Stimulated activated naive CD8-positive, alpha-beta T cell treated with anti-CD3 and anti-CD28 coated beads, Interleukin-15, Interleukin-2, amounts not matched to agents 100 ng/mL and 50 ng/mL, for 24 hours (primary cell): ENCODE measurements at regions not wholly inside any gene's neighbourhood (a gene's known extent, or its start where the extent isn't known, plus 50 kb on each side); places are given as distances from the start of the nearest gene placed in this dataset.

Source experiments
- H3K27ac Mint-ChIP-seq: one replicate; pipeline ENCODE4 v1.8.0; 2021; ENCODE audit warnings: mild to moderate bottlenecking, mixed read lengths
- H3K27me3 Mint-ChIP-seq: one replicate; pipeline ENCODE4 v1.8.0; 2021; ENCODE audit warnings: mixed read lengths
- H3K36me3 Mint-ChIP-seq: one replicate; pipeline ENCODE4 v1.8.0; 2021; ENCODE audit warnings: low read depth, mixed read lengths
- H3K4me1 Mint-ChIP-seq: one replicate; pipeline ENCODE4 v1.8.0; 2021; ENCODE audit warnings: low read depth, mixed read lengths
- H3K4me3 Mint-ChIP-seq: one replicate; pipeline ENCODE4 v1.8.0; 2021; ENCODE audit warnings: mild to moderate bottlenecking, mixed read lengths
- H3K9me3 Mint-ChIP-seq: one replicate; pipeline ENCODE4 v1.8.0; 2021; ENCODE audit warnings: mixed read lengths

GRCh38 chr2:173797586-173798263, 167.4 kb downstream of the SP3 start:
- H3K27ac Mint-ChIP-seq: no peak overlapping the region
- no peaks in the 10 kb centered on the region for H3K4me1 Mint-ChIP-seq
- peaks cover 8% of the 10 kb centered on the region for H3K27me3 Mint-ChIP-seq
- no peaks in the 10 kb centered on the region for H3K9me3 Mint-ChIP-seq
- H3K36me3 Mint-ChIP-seq: no peaks in the 10 kb centered on the region
- no peak overlapping the region for H3K4me3 Mint-ChIP-seq

GRCh38 chr2:173802518-173802917, 162.7 kb downstream of the SP3 start:
- Mint-ChIP-seq H3K4me3 (no peak overlapping the region), H3K36me3 (no peaks in the 10 kb centered on the region), H3K27me3 (no peaks in the 10 kb centered on the region), H3K4me1 (no peaks in the 10 kb centered on the region), H3K27ac (no peak overlapping the region), H3K9me3 (no peaks in the 10 kb centered on the region)

GRCh38 chr2:173803449-173803848, 161.7 kb downstream of the SP3 start:
- Mint-ChIP-seq H3K4me1 (no peaks in the 10 kb centered on the region), H3K27me3 (peaks cover 4% of the 10 kb centered on the region), H3K9me3 (peaks cover 4% of the 10 kb centered on the region), H3K36me3 (no peaks in the 10 kb centered on the region), H3K4me3 (no peak overlapping the region), H3K27ac (no peak overlapping the region)

- H3K4me3 Mint-ChIP-seq: no peak overlapping the region
- peaks cover 4% of the 10 kb centered on the region for H3K27me3 Mint-ChIP-seq
- peaks cover 4% of the 10 kb centered on the region for H3K9me3 Mint-ChIP-seq
- no peaks in the 10 kb centered on the region for H3K4me1 Mint-ChIP-seq
- no peak overlapping the region for H3K27ac Mint-ChIP-seq
- no peaks in the 10 kb centered on the region for H3K36me3 Mint-ChIP-seq
Observed at GRCh38 chr2:173806761-173807160, 158.4 kb downstream of the SP3 start.

- H3K27me3 Mint-ChIP-seq: peaks cover 12% of the 10 kb centered on the region
- no peak overlapping the region for H3K27ac Mint-ChIP-seq
- H3K4me3 Mint-ChIP-seq: no peak overlapping the region
- peaks cover 4% of the 10 kb centered on the region for H3K9me3 Mint-ChIP-seq
- no peaks in the 10 kb centered on the region for H3K4me1 Mint-ChIP-seq
- H3K36me3 Mint-ChIP-seq: no peaks in the 10 kb centered on the region
Observed at GRCh38 chr2:173808718-173809117, 156.5 kb downstream of the SP3 start.

- H3K4me3 Mint-ChIP-seq: no peak overlapping the region
- H3K27ac Mint-ChIP-seq: no peak overlapping the region
- H3K9me3 Mint-ChIP-seq: peaks cover 4% of the 10 kb centered on the region
- H3K27me3 Mint-ChIP-seq: peaks cover 17% of the 10 kb centered on the region
- no peaks in the 10 kb centered on the region for H3K36me3 Mint-ChIP-seq
- H3K4me1 Mint-ChIP-seq: no peaks in the 10 kb centered on the region
Observed at GRCh38 chr2:173812321-173812720, 152.9 kb downstream of the SP3 start.

GRCh38 chr2:173814306-173814705, 150.9 kb downstream of the SP3 start:
- Mint-ChIP-seq H3K9me3 (no peaks in the 10 kb centered on the region), H3K4me1 (no peaks in the 10 kb centered on the region), H3K4me3 (no peak overlapping the region), H3K27me3 (peaks cover 13% of the 10 kb centered on the region), H3K36me3 (no peaks in the 10 kb centered on the region), H3K27ac (no peak overlapping the region)

GRCh38 chr2:173815772-173816171, 149.4 kb downstream of the SP3 start:
- Mint-ChIP-seq H3K27ac (no peak overlapping the region), H3K9me3 (no peaks in the 10 kb centered on the region), H3K27me3 (peaks cover 13% of the 10 kb centered on the region), H3K4me3 (no peak overlapping the region), H3K4me1 (no peaks in the 10 kb centered on the region), H3K36me3 (no peaks in the 10 kb centered on the region)

GRCh38 chr2:173817582-173817981, 147.6 kb downstream of the SP3 start:
- Mint-ChIP-seq H3K9me3 (no peaks in the 10 kb centered on the region), H3K36me3 (no peaks in the 10 kb centered on the region), H3K4me1 (no peaks in the 10 kb centered on the region), H3K4me3 (no peak overlapping the region), H3K27me3 (peaks cover 13% of the 10 kb centered on the region), H3K27ac (no peak overlapping the region)

- Mint-ChIP-seq H3K9me3 (no peaks in the 10 kb centered on the region), H3K27me3 (peaks cover 10% of the 10 kb centered on the region), H3K4me1 (no peaks in the 10 kb centered on the region)
Observed at GRCh38 chr2:173818285-173818684, 146.9 kb downstream of the SP3 start.

GRCh38 chr2:173819852-173820251, 145.3 kb downstream of the SP3 start:
- H3K9me3 Mint-ChIP-seq: no peaks in the 10 kb centered on the region
- no peak overlapping the region for H3K4me3 Mint-ChIP-seq
- H3K27me3 Mint-ChIP-seq: no peaks in the 10 kb centered on the region

More at GRCh38 chr2:173818285-173818684, 146.9 kb downstream of the SP3 start:
- Mint-ChIP-seq H3K36me3 (no peaks in the 10 kb centered on the region), H3K27ac (no peak overlapping the region), H3K4me3 (no peak overlapping the region)

GRCh38 chr2:173821451-173821850, 143.7 kb downstream of the SP3 start:
- Mint-ChIP-seq H3K27me3 (no peaks in the 10 kb centered on the region), H3K4me3 (no peak overlapping the region), H3K4me1 (no peaks in the 10 kb centered on the region), H3K9me3 (no peaks in the 10 kb centered on the region), H3K36me3 (no peaks in the 10 kb centered on the region), H3K27ac (no peak overlapping the region)

More at GRCh38 chr2:173819852-173820251, 145.3 kb downstream of the SP3 start:
- no peaks in the 10 kb centered on the region for H3K4me1 Mint-ChIP-seq
- no peaks in the 10 kb centered on the region for H3K36me3 Mint-ChIP-seq
- H3K27ac Mint-ChIP-seq: no peak overlapping the region

- Mint-ChIP-seq H3K4me3 (no peak overlapping the region), H3K36me3 (no peaks in the 10 kb centered on the region), H3K27ac (no peak overlapping the region), H3K4me1 (no peaks in the 10 kb centered on the region), H3K9me3 (no peaks in the 10 kb centered on the region), H3K27me3 (peaks cover 5% of the 10 kb centered on the region)
Observed at GRCh38 chr2:173822889-173823542, 142.2 kb downstream of the SP3 start.

- Mint-ChIP-seq H3K27ac (no peak overlapping the region), H3K9me3 (no peaks in the 10 kb centered on the region), H3K4me3 (no peak overlapping the region), H3K27me3 (peaks cover 5% of the 10 kb centered on the region), H3K36me3 (no peaks in the 10 kb centered on the region), H3K4me1 (no peaks in the 10 kb centered on the region)
Observed at GRCh38 chr2:173823543-173823939, 141.6 kb downstream of the SP3 start.

- no peaks in the 10 kb centered on the region for H3K36me3 Mint-ChIP-seq
Observed at GRCh38 chr2:173828189-173829142, 136.7 kb downstream of the SP3 start.

More at GRCh38 chr2:173828189-173829142, 136.7 kb downstream of the SP3 start:
- Mint-ChIP-seq H3K4me1 (no peaks in the 10 kb centered on the region), H3K27me3 (peaks cover 5% of the 10 kb centered on the region), H3K4me3 (no peak overlapping the region), H3K9me3 (no peaks in the 10 kb centered on the region), H3K27ac (no peak overlapping the region)
